ENCODE measurements at regions not wholly inside any gene's neighbourhood (a gene's known extent, or its start where the extent isn't known, plus 50 kb on each side); places are given as distances from the start of the nearest gene placed in this dataset.
"Not testable (repeated sequence)": the region's sequence is repeated elsewhere in the genome, so short reads cannot be mapped to it uniquely, and the experiment has no call there.

DNA sequence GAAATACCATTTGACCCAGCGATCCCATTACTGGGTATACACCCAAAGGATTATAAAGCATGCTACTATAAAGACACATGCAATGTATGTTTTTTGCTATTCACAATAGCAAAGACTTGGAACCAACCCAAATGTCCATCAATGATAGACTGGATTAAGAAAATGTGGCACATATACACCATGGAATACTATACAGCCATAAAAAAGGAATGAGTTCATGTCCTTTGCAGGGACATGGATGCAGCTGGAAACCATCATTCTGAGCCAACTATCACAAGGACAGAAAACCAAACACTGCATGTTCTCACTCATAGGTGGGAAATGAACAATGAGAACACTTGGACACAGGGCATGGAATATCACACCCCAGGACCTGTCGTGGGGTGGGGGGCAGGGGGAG lies 558.1 kb downstream of the NTRK3 start:
- intact Hi-C loops (cut with DNase I); ATAC-seq; DNase-seq (ENCODE audit: missing footprints): not testable (repeated sequence)

- DNase-seq (ENCODE audit: missing footprints) (no peak), ATAC-seq (no peak)
- intact Hi-C loops (cut with DNase I) = no loop called here
These were observed 566.8 kb downstream of the NTRK3 start for GRCh38 chr15:87689716-87690115.

DNA sequence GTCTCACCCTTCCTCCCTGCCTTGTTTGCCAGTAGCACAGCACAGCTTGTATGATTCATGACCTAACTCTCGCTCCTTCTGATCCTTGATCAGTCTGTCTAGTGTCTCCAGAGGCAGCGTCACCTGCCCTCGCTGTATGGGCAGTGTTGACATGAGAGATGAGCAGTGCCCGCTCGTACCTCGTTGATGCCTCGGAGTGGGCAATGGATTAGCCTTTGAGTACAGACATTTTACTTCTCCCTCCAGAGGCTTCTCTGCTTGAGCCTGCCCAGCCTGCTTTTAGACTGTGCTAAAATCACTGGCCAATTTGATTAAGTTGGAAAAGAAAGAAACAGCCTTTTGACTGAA lies 569.0 kb downstream of the NTRK3 start:
- intact Hi-C loops (cut with DNase I) = no loop called here
- ATAC-seq = no peak
- no peak for DNase-seq (ENCODE audit: missing footprints)

DNA sequence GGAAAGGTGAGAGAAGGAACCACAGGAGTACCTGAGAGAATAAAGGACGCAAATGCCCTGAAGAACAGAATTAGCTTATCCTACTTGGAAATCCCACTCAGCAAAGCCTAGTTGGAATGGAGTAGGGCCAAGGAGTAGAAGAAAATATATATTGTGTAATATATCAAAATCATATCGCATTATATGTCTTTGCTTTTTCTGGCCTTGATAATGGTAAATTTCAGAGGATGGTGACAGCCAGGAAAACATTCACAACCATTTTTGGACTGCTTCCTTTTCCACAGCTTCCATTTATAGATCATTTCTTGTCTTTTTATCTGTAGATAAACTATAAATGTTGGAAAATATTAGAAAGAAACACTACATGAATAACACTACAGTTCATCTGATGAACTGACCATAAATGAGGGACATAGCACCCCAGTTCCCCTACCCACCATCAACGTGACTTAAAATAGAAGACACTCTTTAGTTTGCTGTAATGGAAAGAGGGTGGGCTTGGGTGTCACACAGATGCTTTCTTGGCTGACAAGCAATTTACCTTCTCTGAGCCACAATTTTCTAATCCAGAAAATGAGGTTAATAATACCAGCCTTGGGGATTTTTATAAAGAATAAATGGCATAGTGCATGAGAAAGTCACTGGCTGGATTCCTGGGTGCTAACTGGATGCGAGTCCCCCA lies 569.6 kb downstream of the NTRK3 start:
- intact Hi-C loops (cut with DNase I) = no loop called here
- ATAC-seq (no peak), DNase-seq (ENCODE audit: missing footprints) (no peak)

GRCh38 chr15:87686339-87686738 lies 570.2 kb downstream of the NTRK3 start:
- intact Hi-C loops (cut with DNase I) = no loop called here

GRCh38 chr15:87682527-87682926 lies 574.0 kb downstream of the NTRK3 start:
- ATAC-seq (no peak), DNase-seq (ENCODE audit: missing footprints) (no peak)
- intact Hi-C loops (cut with DNase I) = no loop called here

More at GRCh38 chr15:87686339-87686738, 570.2 kb downstream of the NTRK3 start:
- DNase-seq (ENCODE audit: missing footprints) (no peak), ATAC-seq (no peak)

DNA sequence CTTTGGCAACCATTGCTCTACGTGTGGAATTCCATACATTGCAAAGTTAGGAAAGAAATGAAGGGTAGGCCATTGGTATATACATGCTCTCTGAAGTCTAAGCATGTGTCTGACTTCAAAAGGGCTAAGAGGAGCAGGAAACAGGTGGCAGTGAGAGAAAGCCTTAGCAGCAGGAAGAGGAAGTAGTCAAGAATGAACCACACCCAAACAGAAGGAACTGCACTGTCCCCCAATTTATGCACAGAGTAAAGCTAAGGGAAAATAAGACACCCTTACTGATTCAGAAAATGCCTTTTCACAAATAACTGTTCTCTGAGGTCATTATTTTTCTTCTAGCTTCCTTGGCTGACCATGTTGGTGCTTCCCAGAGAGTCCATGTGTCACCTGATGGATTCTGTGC lies 575.4 kb downstream of the NTRK3 start:
- ATAC-seq (no peak), DNase-seq (ENCODE audit: missing footprints) (no peak)
- intact Hi-C loops (cut with DNase I) = no loop called here

DNA sequence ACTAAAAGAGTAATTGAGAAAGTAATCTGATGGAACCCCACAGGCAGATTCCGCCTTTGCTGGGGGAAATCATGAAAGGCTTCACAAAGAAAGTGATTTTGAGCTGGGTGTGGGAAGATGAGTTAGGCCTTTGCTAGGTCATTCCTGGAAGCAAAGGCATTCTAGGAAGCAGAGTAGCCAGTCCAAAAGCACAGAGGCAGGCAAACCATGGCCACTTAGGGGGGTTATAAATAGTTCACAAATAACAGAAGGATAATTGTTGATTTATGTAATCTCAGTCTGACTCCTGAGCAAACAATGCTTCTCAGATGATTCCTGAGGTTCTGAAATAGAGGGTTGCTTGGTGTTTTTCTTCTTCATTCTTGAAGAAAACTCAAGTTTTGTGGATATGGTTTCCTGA lies 576.3 kb downstream of the NTRK3 start:
- no peak for DNase-seq (ENCODE audit: missing footprints)
- intact Hi-C loops (cut with DNase I) = no loop called here
- peak; percentile 65 for ATAC-seq

DNA sequence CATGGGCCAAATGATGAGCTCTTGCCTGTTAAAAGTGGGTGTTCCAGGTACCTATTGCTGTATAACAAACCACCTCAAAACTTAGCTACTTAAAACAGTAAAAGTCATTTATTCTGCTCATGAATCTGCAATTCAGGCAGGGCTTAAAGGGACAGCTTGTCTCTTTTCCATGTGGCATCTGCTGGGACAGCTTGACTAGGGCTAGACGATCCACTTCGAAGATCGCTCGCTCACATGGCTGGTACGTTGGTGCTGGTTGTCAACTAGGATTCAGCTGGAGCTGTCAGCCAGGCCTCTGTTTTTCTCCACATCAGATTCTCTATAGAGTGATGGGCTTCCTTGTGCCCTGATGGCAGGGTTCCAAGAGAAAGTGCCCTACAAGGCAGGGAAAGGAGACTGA lies 581.3 kb downstream of the NTRK3 start:
- ATAC-seq = no peak
- intact Hi-C loops (cut with DNase I) = loop anchor here (5.0 kb wide), 1 partner anchor 342 kb away; no protein-coding TSS in a partner anchor

DNA sequence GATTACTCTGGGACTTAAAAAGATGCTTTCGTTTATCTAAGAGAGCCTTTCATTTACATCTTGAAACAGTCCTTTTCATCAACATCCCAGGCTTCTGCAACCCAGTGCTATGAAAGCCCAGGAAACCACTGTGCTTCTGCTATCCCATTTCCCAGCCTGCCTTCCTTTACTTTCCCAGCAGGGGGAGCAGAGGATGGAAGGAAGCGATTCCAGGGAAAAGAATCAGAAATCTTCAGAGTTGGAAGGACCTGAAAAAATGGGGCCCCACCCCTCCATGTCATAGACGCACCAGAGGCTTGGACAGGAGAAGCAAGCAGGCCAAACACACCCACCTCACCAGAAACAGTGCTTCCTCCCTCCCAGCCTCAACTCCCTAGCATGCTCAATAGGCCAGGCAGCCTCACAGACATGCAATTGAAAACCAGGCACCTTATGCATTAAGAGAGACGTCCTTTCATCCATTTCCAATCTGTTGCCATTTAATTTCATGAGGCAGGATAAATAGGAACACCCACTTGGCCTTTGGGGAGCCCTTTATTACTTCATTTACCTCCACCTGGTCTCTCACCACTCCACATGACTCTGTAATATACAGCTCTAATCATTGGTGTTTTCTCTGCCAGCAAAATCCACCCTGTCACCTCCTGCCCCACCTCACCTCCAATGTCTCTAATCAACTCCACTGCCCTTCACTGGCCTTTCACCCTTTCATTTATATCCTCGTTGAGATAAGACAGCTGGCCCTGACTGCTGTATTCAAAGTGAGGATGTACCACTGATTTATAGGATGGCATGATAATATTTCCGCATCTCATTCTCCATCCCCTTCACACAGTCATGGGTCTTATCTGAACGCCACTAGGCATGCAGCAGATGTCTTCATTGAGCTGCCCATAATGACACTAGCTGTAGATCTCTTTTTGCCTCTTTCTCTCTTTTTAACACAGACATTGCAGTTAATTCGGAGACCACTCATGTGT lies 583.9 kb downstream of the NTRK3 start:
- intact Hi-C loops (cut with DNase I) = loop anchor here (5.0 kb wide), 1 partner anchor 575 kb away; no protein-coding TSS in a partner anchor
- DNase-seq (ENCODE audit: missing footprints) (no peak), ATAC-seq (no peak)

More for the DNA sequence above, 581.3 kb downstream of the NTRK3 start:
- DNase-seq (ENCODE audit: missing footprints) = no peak

GRCh38 chr15:87671289-87671688 lies 585.2 kb downstream of the NTRK3 start:
- intact Hi-C loops (cut with DNase I) = loop anchor here (5.0 kb wide), 1 partner anchor 576 kb away; no protein-coding TSS in a partner anchor
- ATAC-seq (no peak), DNase-seq (ENCODE audit: missing footprints) (no peak)

DNA sequence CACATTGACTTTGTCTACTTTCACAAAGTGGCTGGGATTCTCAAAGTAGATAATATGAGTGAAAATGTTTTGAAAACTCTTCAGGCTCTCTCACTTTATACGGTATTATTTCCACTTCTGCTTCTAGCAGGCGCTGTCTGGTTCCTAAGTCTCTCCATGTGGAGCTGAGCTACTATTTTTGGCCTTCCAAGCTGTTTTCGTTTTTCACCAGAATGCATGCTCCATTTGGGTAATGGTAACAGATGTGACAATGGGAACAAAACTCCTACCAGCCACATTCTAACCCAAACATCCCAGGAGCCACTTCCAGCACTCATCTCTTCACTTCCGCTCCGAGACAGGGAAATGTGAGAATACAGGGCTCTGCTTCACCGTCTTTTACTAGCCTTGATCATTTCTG lies 586.7 kb downstream of the NTRK3 start:
- intact Hi-C loops (cut with DNase I) = loop anchor here (5.0 kb wide), 1 partner anchor 577 kb away; no protein-coding TSS in a partner anchor
- ATAC-seq (no peak), DNase-seq (ENCODE audit: missing footprints) (no peak)

DNA sequence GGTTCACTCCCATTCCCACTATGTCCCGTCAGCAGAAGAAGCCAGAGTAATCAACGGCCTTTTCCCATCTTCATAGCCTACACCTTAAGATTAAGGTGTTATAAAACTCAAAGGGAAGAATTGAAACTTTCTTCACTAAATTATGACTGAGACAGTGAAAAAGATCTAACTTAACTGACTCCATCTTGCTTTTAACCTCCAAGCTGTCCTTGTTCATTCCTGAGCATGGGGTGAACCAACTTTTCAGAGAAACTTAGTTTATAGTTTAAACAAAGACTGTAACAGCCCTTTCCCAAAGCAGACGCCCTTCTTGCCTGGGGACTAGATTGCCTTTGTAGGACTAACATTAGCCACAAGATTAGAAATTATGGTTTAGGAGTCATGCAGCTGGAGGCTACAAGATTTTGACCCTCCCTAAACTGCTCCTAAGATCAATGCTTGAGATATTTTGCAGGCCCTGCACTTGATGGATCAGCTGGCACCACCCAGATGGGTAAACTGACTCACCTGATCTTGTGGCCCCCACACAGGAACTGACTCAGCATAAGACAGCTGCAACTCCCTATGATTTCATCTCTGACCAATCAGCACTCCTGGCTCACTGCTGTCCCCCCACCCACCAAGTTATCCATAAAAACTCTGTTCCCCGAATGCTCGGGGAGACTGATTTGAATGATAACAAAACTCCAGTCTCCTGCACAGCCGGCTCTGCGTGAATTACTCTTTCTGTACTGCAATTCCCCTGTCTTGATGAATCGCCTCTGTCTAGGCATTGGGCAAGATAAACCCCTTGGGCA lies 587.6 kb downstream of the NTRK3 start:
- DNase-seq (ENCODE audit: missing footprints); ATAC-seq; intact Hi-C loops (cut with DNase I): not testable (repeated sequence)

DNA sequence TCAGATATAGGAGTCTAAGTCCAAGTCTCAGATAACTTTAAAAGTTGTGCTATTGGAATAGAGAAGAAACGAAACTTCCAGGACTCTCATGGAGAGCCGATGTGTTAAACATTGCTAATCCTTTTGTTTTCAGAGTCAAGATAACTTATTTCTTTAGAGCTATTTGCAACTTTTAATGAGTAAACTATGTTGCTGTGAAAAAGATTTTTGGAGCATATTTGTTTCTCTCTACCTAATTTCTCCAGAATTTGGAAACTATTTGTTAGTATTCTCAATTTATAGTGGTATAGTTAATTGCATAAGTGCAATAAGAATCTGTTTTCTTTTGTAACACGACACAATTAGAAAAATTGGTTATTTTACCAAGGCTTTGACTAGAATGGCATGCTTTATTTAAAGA lies 588.9 kb downstream of the NTRK3 start:
- DNase-seq (ENCODE audit: missing footprints) = no peak
- intact Hi-C loops (cut with DNase I) = no loop called here
- no peak for ATAC-seq

DNA sequence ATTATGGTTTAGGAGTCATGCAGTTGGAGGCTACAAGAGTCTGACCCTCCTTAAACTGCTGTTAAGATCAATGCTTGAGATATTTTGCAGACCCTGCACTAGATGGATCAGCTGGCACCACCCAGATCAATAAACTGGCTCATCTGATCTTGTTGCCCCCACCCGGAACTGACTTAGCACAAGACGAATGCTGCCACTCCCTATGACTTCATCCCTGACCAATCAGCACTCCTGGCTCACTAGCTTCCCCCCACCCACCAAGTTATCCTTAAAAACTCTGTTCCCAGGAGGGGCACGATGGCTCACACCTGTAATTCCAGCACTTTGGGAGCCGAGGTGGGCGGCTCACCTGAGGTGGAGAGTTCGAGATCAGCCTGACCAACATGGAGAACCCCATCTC lies 594.0 kb downstream of the NTRK3 start:
- no peak for DNase-seq (ENCODE audit: missing footprints)
- intact Hi-C loops (cut with DNase I) = no loop called here
- ATAC-seq = no peak

GRCh38 chr15:87661454-87662355 lies 594.8 kb downstream of the NTRK3 start:
- DNase-seq (ENCODE audit: missing footprints) = no peak
- ATAC-seq = no peak
- intact Hi-C loops (cut with DNase I) = no loop called here

DNA sequence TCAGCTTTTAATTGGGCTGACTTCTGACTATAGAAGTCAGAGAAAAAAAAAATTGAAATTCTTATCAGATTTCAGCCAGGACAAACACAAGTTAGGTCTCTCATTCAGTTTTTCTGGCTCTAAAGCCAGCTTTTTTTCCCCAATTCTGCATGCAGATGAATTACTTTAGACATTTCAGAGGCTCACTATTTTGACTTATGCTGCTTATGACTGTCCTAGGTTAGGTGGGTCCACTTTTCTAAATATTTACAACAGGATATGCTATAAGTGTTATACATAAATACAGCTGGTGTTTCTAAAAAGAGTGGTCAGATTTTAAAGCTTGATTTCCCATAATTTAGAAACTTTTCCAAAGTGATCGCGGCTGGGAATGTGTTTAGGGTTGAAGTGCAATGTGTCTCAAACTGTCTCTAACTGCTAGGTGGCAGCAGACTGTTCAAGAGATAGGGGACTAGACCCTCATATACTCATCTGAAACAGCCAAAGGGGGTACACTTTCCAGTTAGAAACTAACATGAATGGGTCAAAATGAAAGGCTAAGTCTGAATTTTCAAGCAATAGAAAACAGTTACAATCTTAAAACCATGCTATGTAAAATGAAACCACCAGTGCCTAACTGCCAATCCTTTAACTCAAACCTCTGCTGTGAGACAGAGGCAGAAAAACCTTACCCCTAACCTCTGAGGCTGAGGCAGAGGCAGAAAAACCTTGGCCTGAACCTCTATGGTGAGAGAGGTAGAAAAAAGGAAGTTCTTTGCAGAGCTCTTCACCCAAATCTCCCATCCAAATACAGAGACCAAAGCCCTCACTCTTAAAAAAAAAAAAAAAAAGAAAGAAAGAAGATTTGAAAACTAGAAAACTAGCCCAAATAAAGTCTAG lies 596.0 kb downstream of the NTRK3 start:
- ATAC-seq = no peak

More for the DNA sequence above, 596.0 kb downstream of the NTRK3 start:
- DNase-seq (ENCODE audit: missing footprints) = no peak
- intact Hi-C loops (cut with DNase I) = no loop called here
